K562 (cell line): ENCODE measurements at regions not wholly inside any gene's neighbourhood (a gene's known extent, or its start where the extent isn't known, plus 50 kb on each side); places are given as distances from the start of the nearest gene placed in this dataset.

Experiments
- ATAC-seq: fragments of 200-7000 bp; cut with Tn5 transposase; 3 replicates; pipeline ENCODE4 v1.9.1; 2020; ENCODE audit warnings: moderate library complexity
- BruUV-seq: library from RNA; stranded (reverse); fragments of 400-500 nt; replicated peaks from 2 replicates; lab custom pipeline; 2021; lab: Mats Ljungman, UMichigan
- CTCF ChIA-PET: fragments of 300-600 bp; formaldehyde crosslinking; extraction: SDS; loops from one replicate; lab custom pipeline; 2021; ENCODE audit warnings: low intra/inter-chr PET ratio; lab: Yijun Ruan, JAX
- POLR2A ChIA-PET: fragments of 300-600, 350-650 bp; sonication (Branson Sonifier 250); formaldehyde crosslinking; extraction: SDS; loops from one replicate; lab custom pipeline; 2021; ENCODE audit warnings: antibody characterized with exemption, inconsistent platforms; lab: Yijun Ruan, JAX
- DNase-seq, 4 experiments: peaks; one replicate each; pipeline versions ENCODE4 v3.0.0 to v3.0.0-alpha.2; 2011 to 2018; ENCODE audit warnings: low spot score in 3 of 4, mixed read lengths in 3 of 4; ENCODE audit errors: extremely low read depth in 1 of 4
- FAIRE-seq: peaks from 2 replicates; lab custom pipeline; 2011; peaks lifted over from hg19 to GRCh38; lab: Jason Lieb, UNC
- H2AFZ ChIP-seq: 2 replicates; pipeline ENCODE4 v1.6.0; 2011; ENCODE audit warnings: low read depth, low read length, control low read depth, inconsistent platforms
- H3K27ac ChIP-seq: fragments of 200-600 bp; 3 replicates; pipeline ENCODE4 v1.8.0; 2011; ENCODE audit warnings: low read depth, mild to moderate bottlenecking, control low read depth, inconsistent platforms, low read length, moderate library complexity, mixed read lengths; ENCODE audit errors: extremely low read depth
- H3K27me3 ChIP-seq, 2 experiments: fragments of 300-600 bp in 1 of 2; 2 replicates in 1 of 2; 3 replicates in 1 of 2; pipeline versions ENCODE4 v1.6.0 to v1.8.0; 2011; ENCODE audit warnings: inconsistent platforms in 2 of 2, low read length in 2 of 2, mild to moderate bottlenecking in 1 of 2, mixed read lengths in 1 of 2, moderate library complexity in 1 of 2; ENCODE audit not compliant: control insufficient read depth in 2 of 2, insufficient read depth in 2 of 2
- H3K36me3 ChIP-seq: fragments of 300-600 bp; 3 replicates; pipeline ENCODE4 v1.8.0; 2011; ENCODE audit warnings: mild to moderate bottlenecking, low read length, inconsistent platforms; ENCODE audit not compliant: control insufficient read depth, insufficient read depth
- H3K4me1 ChIP-seq, 2 experiments: fragments of 200-600 bp in 1 of 2; replicated peaks in 1 of 2; 2 replicates in 1 of 2; 3 replicates in 1 of 2; pipeline versions ENCODE4 v1.5.1 to v1.8.0; 2011; ENCODE audit warnings: inconsistent platforms in 2 of 2, low read length in 2 of 2, mild to moderate bottlenecking in 1 of 2, mixed read lengths in 1 of 2, moderate library complexity in 1 of 2; ENCODE audit not compliant: control insufficient read depth in 2 of 2, insufficient read depth in 2 of 2
- H3K4me2 ChIP-seq: 2 replicates; pipeline ENCODE4 v1.6.1; 2011; ENCODE audit warnings: low read length, control low read depth, inconsistent platforms, mixed read lengths; ENCODE audit not compliant: insufficient read depth
- H3K4me3 ChIP-seq: fragments of 200-600 bp; sonication (generic), shearing (Covaris generic); 2 replicates; pipeline ENCODE4 v1.5.1; 2016; ENCODE audit warnings: control low read depth, inconsistent platforms
- H3K79me2 ChIP-seq: fragments of 200-600 bp; 3 replicates; pipeline ENCODE4 v1.8.0; 2011; ENCODE audit warnings: low read length, inconsistent platforms; ENCODE audit not compliant: control insufficient read depth, insufficient read depth
- H3K9ac ChIP-seq, 2 experiments: 2 replicates each; pipeline versions ENCODE4 v1.6.0 to v1.6.1; 2011; ENCODE audit warnings: low read depth in 2 of 2, low read length in 2 of 2, control low read depth in 1 of 2, inconsistent platforms in 1 of 2, mild to moderate bottlenecking in 1 of 2, mixed read lengths in 1 of 2; ENCODE audit not compliant: insufficient read depth in 1 of 2
- H3K9me1 ChIP-seq: one replicate; pipeline ENCODE4 v1.6.0; 2011; ENCODE audit warnings: inconsistent platforms, mild to moderate bottlenecking, low read length, moderate library complexity; ENCODE audit not compliant: control insufficient read depth, insufficient read depth
- H3K9me3 ChIP-seq: replicated peaks from 2 replicates; pipeline ENCODE4 v1.5.1; 2011; ENCODE audit warnings: low read depth, low read length, inconsistent platforms; ENCODE audit not compliant: control insufficient read depth, insufficient read depth
- H4K20me1 ChIP-seq: replicated peaks from 2 replicates; pipeline ENCODE4 v1.6.1; 2011; ENCODE audit warnings: low read length, inconsistent platforms, mixed read lengths; ENCODE audit not compliant: control insufficient read depth, insufficient read depth
- COPS2 ChIP-seq: fragments of 450-650 bp; conservative IDR thresholded peaks from 2 replicates; pipeline ENCODE4 v1.6.1; 2016; ENCODE audit warnings: mild to moderate bottlenecking, moderate library complexity
- ESRRA ChIP-seq: fragments of 450-650 bp; IDR thresholded peaks from 2 replicates; pipeline ENCODE4 v1.6.1; 2014; ENCODE audit warnings: low read depth, mild to moderate bottlenecking, moderate library complexity, borderline replicate concordance
- ETV1 ChIP-seq: fragments of 450-650 bp; conservative IDR thresholded peaks from 2 replicates; pipeline ENCODE4 v1.6.1; 2016; ENCODE audit warnings: missing genetic modification characterization, control low read depth, low read depth, missing compliant biosample characterization
- HEY1 ChIP-seq: fragments of 250-450 bp; sonication (Bioruptor Pico); IDR thresholded peaks from 2 replicates; pipeline ENCODE4 v1.5.0; 2020; ENCODE audit warnings: mild to moderate bottlenecking, moderate library complexity, borderline replicate concordance
- NRF1 ChIP-seq, 2 experiments: fragments of 450-650 bp; IDR thresholded peaks in 1 of 2; conservative IDR thresholded peaks in 1 of 2; 2 replicates each; pipeline ENCODE4 v1.6.1; 2014; ENCODE audit warnings: mild to moderate bottlenecking in 2 of 2
- PCBP1 ChIP-seq: fragments of 200-400 bp; formaldehyde crosslinking; IDR thresholded peaks from 2 replicates; pipeline ENCODE4 v1.6.1; 2018; ENCODE audit warnings: mild to moderate bottlenecking, low read depth, low read length; ENCODE audit not compliant: poor library complexity, severe bottlenecking
- POLR3G ChIP-seq: IDR thresholded peaks from 2 replicates; pipeline ENCODE4 v1.6.1; 2011; ENCODE audit not compliant: insufficient read length, insufficient replicate concordance; ENCODE audit errors: extremely low read depth
- PRMT5 ChIP-seq: sonication (generic); formaldehyde crosslinking; IDR thresholded peaks from 2 replicates; pipeline ENCODE4 v1.5.0; 2020; ENCODE audit warnings: missing genetic modification reagents
- PTRF ChIP-seq: fragments of 450-650 bp; IDR thresholded peaks from 2 replicates; pipeline ENCODE4 v1.6.1; 2016; ENCODE audit warnings: mild to moderate bottlenecking, missing genetic modification characterization, missing compliant biosample characterization
- ZNF436 ChIP-seq: fragments of 250-450, 450-650 bp; sonication (Bioruptor Pico); formaldehyde crosslinking; IDR thresholded peaks from 2 replicates; pipeline ENCODE4 v1.7.0; 2020; ENCODE audit warnings: mild to moderate bottlenecking
- ZNF583 ChIP-seq: fragments of 250-450 bp; sonication (Bioruptor Pico); IDR thresholded peaks from 2 replicates; pipeline ENCODE4 v1.4.0; 2020
- ZNF75A ChIP-seq: fragments of 450-650 bp; formaldehyde crosslinking; IDR thresholded peaks from 2 replicates; pipeline ENCODE4 v1.4.0; 2020; ENCODE audit warnings: mild to moderate bottlenecking
- WGBS: fragments of 100-300 bp; shearing (Covaris generic); methylation state at CpG from one replicate; pipeline ENCODE4 v1.1.6; 2016; ENCODE audit warnings: low coverage, mixed read lengths; ENCODE audit not compliant: insufficient coverage; ENCODE audit errors: missing lambda C conversion rate; 5-methylcytosine and 5-hydroxymethylcytosine counted together
- in situ Hi-C: fragments of 300-500 bp; cut with MboI; formaldehyde crosslinking; loops from 4 replicates; pipeline ENCODE4 v1.15.0; 2018; ENCODE audit warnings: inconsistent platforms, mixed read lengths
- intact Hi-C: fragments of 100-400 bp; cut with micrococcal nuclease; formaldehyde crosslinking; loops from 2 replicates; pipeline ENCODE4 v1.14.2; 2022
- TF ChIP-seq, protein P1 (sequence below): fragments of 250-450 bp; sonication (Bioruptor Pico); IDR thresholded peaks from 2 replicates; pipeline ENCODE4 v1.5.1; 2021; ENCODE audit warnings: mild to moderate bottlenecking
- TF ChIP-seq, protein P2 (sequence below): IDR thresholded peaks from 2 replicates; pipeline ENCODE4 v1.6.1; 2014; ENCODE audit warnings: antibody characterized with exemption

DNA sequence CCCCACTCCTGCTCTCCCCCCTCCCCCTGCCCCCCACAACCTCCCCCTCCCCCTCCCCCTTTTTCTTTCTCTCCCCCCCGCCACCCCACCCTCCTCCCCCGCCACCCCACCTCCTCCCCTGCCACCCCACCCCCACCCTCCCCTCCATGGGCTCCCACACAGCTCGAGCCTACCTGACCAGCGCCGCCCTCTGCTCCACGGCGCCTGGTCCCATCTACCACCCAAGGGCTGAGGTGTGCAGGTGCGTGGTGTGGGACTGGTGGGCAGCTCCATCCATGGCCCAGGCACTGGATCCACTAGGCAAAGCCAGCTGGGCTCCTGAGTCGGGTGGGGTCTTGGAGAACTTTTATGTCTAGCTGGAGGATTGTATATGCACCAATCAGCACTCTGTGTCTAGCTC lies 68.3 kb upstream of the KCNAB1 start:
- H3K9ac ChIP-seq = no peak overlapping the region
- in situ Hi-C loops = no loop called here
- CTCF ChIA-PET = no interaction called here
- no peaks in the 10 kb centered on the region for H3K4me1 ChIP-seq
- ATAC-seq (no peak), DNase-seq (no peak), FAIRE-seq (no peak)
- no TSS peak for BruUV-seq
- no peaks in the 10 kb centered on the region for H4K20me1 ChIP-seq
- no peaks in the 10 kb centered on the region for H3K9me1 ChIP-seq
- no peak overlapping the region for H3K4me2 ChIP-seq
- H3K36me3 ChIP-seq = no peaks in the 10 kb centered on the region
- H3K27me3 ChIP-seq = peaks cover 0 to 2% of the 10 kb centered on the region in 2 experiments; a peak in 1 of 5 replicates
- no peak overlapping the region for H3K4me3 ChIP-seq
- no peaks in the 10 kb centered on the region for H3K79me2 ChIP-seq
- 25% methylated on average over 4 of the region's 9 CpGs for WGBS
- H2AFZ ChIP-seq = no peak overlapping the region
- peaks cover 9% of the 10 kb centered on the region for H3K9me3 ChIP-seq
- POLR2A ChIA-PET = interaction anchor here (0.6 kb wide), 1 partner anchor 737 kb away, joined by 3 read pairs; no protein-coding TSS in a partner anchor
- H3K27ac ChIP-seq = no peak overlapping the region
- TF ChIP-seq ESRRA (no peak), COPS2 (no peak), NRF1 (conservative IDR thresholded peaks at IDR 0.05 in 1 of 2, IDR thresholded peaks at IDR 0.05 in 1 of 2) (no peak), PTRF (tag) (no peak), POLR3G (no peak), PRMT5 (CRISPR knock-in tag) (no peak)
- intact Hi-C loops = no loop called here

- FAIRE-seq (no peak), DNase-seq (no peak), ATAC-seq (no peak)
- 0 out of 5 replicates have a peak, but pooled peaks cover 0 to 2% of the 10 kb centered on the region in 2 experiments for H3K27me3 ChIP-seq
- H3K9me3 ChIP-seq = no peaks in the 10 kb centered on the region
- ChIA-PET POLR2A (interaction anchor here (1.0 kb wide), 1 partner anchor 69 kb away, joined by 3 read pairs; no protein-coding TSS in a partner anchor), CTCF (no interaction called here)
- no TSS peak for BruUV-seq
- H3K4me1 ChIP-seq = no peaks in the 10 kb centered on the region
- no peak overlapping the region for H3K9ac ChIP-seq
- WGBS = 0% methylated on average over 2 of the region's 2 CpGs
- intact Hi-C loops (no loop called here), in situ Hi-C loops (no loop called here)
- H2AFZ ChIP-seq = no peak overlapping the region
- H3K27ac ChIP-seq = no peak overlapping the region
- no peak overlapping the region for H3K4me3 ChIP-seq
- H4K20me1 ChIP-seq = no peaks in the 10 kb centered on the region
- H3K9me1 ChIP-seq = no peaks in the 10 kb centered on the region
- no peaks in the 10 kb centered on the region for H3K36me3 ChIP-seq
- no peaks in the 10 kb centered on the region for H3K79me2 ChIP-seq
- no peak overlapping the region for H3K4me2 ChIP-seq
- TF ChIP-seq, protein P1, sequence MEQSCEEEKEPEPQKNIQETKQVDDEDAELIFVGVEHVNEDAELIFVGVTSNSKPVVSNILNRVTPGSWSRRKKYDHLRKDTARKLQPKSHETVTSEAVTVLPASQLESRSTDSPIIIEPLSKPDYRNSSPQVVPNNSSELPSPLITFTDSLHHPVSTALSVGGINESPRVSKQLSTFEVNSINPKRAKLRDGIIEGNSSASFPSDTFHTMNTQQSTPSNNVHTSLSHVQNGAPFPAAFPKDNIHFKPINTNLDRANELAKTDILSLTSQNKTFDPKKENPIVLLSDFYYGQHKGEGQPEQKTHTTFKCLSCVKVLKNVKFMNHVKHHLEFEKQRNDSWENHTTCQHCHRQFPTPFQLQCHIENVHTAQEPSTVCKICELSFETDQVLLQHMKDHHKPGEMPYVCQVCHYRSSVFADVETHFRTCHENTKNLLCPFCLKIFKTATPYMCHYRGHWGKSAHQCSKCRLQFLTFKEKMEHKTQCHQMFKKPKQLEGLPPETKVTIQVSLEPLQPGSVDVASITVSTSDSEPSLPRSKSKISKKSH (CRISPR knock-in tag) = no peak
- TF ChIP-seq, protein P2, sequence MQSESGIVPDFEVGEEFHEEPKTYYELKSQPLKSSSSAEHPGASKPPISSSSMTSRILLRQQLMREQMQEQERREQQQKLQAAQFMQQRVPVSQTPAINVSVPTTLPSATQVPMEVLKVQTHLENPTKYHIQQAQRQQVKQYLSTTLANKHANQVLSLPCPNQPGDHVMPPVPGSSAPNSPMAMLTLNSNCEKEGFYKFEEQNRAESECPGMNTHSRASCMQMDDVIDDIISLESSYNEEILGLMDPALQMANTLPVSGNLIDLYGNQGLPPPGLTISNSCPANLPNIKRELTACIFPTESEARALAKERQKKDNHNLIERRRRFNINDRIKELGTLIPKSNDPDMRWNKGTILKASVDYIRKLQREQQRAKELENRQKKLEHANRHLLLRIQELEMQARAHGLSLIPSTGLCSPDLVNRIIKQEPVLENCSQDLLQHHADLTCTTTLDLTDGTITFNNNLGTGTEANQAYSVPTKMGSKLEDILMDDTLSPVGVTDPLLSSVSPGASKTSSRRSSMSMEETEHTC = no peak
- TF ChIP-seq PCBP1 (no peak), ZNF583 (no peak), HEY1 (CRISPR knock-in tag) (no peak), ZNF436 (no peak), ETV1 (tag) (no peak), ZNF75A (CRISPR knock-in tag) (no peak)
These were observed 60.4 kb upstream of the KCNAB1 start for GRCh38 chr3:156059950-156060501.
